ENCODE measurements at regions not wholly inside any gene's neighbourhood (a gene's known extent, or its start where the extent isn't known, plus 50 kb on each side); places are given as distances from the start of the nearest gene placed in this dataset.

- peak in 2 of 6 experiments; percentile 20 to 46 for TF ChIP-seq CTCF (IDR thresholded peaks at IDR 0.05)
- TF ChIP-seq POLR2A (IDR thresholded peaks at IDR 0.05): no peak
These were observed 88.1 kb upstream of the STOX2 start for GRCh38 chr4:183816882-183817509.

Data from thyroid gland (tissue), 4 donors.